IMR-90 (cell line): ENCODE measurements at regions not wholly inside any gene's neighbourhood (a gene's known extent, or its start where the extent isn't known, plus 50 kb on each side); places are given as distances from the start of the nearest gene placed in this dataset.

Experiments used
- ATAC-seq: fragments of 200-7000 bp; cut with Tn5 transposase; 2 replicates; pipeline ENCODE4 v1.9.1; 2020; ENCODE audit warnings: low read depth, mild to moderate bottlenecking, moderate library complexity
- BruUV-seq: library from RNA; stranded (reverse); fragments of 400-500 nt; replicated peaks from 2 replicates; lab custom pipeline; 2021; lab: Mats Ljungman, UMichigan
- CTCF ChIA-PET: fragments of 300-600 bp; formaldehyde crosslinking; extraction: SDS; loops from one replicate; lab custom pipeline; 2021; ENCODE audit warnings: antibody characterized with exemption; lab: Yijun Ruan, JAX
- POLR2A ChIA-PET: fragments of 300-600 bp; sonication (Branson Sonifier 250); formaldehyde crosslinking; loops from one replicate; lab custom pipeline; 2022; ENCODE audit warnings: antibody characterized with exemption; ENCODE audit not compliant: unreplicated experiment; lab: Charles Lee
- DNase-seq: peaks from one replicate; pipeline ENCODE4 v3.0.0; 2013
- H2AFZ ChIP-seq: replicated peaks from 2 replicates; pipeline ENCODE3; 2013; ENCODE audit warnings: low read length, mild to moderate bottlenecking; ENCODE audit not compliant: poor library complexity
- H2AK5ac ChIP-seq: 2 replicates; pipeline ENCODE4 v1.6.1; 2013; ENCODE audit warnings: low read depth, low read length, inconsistent platforms
- H2AK9ac ChIP-seq: replicated peaks from 2 replicates; pipeline ENCODE3; 2013; ENCODE audit warnings: mild to moderate bottlenecking, low read depth, low read length, moderate library complexity; ENCODE audit not compliant: poor library complexity
- H2BK120ac ChIP-seq: 2 replicates; pipeline ENCODE4 v1.6.1; 2013; ENCODE audit warnings: low read depth, low read length, inconsistent platforms
- H2BK15ac ChIP-seq: 3 replicates; pipeline ENCODE4 v1.6.1; 2013; ENCODE audit warnings: low read depth, low read length, inconsistent platforms
- H2BK20ac ChIP-seq: 2 replicates; pipeline ENCODE4 v1.6.1; 2013; ENCODE audit warnings: low read depth, mild to moderate bottlenecking, inconsistent platforms, low read length, moderate library complexity
- H2BK5ac ChIP-seq: 2 replicates; pipeline ENCODE4 v1.6.1; 2013; ENCODE audit warnings: mild to moderate bottlenecking, low read depth, low read length, inconsistent platforms; ENCODE audit not compliant: poor library complexity, severe bottlenecking
- H3K14ac ChIP-seq: replicated peaks from 2 replicates; pipeline ENCODE4 v1.6.1; 2013; ENCODE audit warnings: low read depth, low read length, inconsistent platforms
- H3K18ac ChIP-seq: 2 replicates; pipeline ENCODE4 v1.6.1; 2013; ENCODE audit warnings: low read depth, low read length, control low read depth
- H3K23ac ChIP-seq: 2 replicates; pipeline ENCODE4 v1.6.1; 2013; ENCODE audit warnings: low read depth, low read length, inconsistent platforms
- H3K27ac ChIP-seq: 2 replicates; pipeline ENCODE4 v1.5.1; 2013; ENCODE audit warnings: mild to moderate bottlenecking, control low read depth, low read length; ENCODE audit not compliant: insufficient read depth
- H3K27me3 ChIP-seq: 2 replicates; pipeline ENCODE4 v1.6.1; 2013; ENCODE audit warnings: low read length; ENCODE audit not compliant: control insufficient read depth, insufficient read depth
- H3K36me3 ChIP-seq: 2 replicates; pipeline ENCODE4 v1.6.1; 2013; ENCODE audit warnings: low read length, mixed read lengths; ENCODE audit not compliant: control insufficient read depth, insufficient read depth
- H3K4ac ChIP-seq: 2 replicates; pipeline ENCODE4 v1.6.1; 2013; ENCODE audit warnings: low read depth, low read length, inconsistent platforms
- H3K4me1 ChIP-seq: 2 replicates; pipeline ENCODE4 v1.6.1; 2013; ENCODE audit warnings: low read length, mixed read lengths; ENCODE audit not compliant: control insufficient read depth, insufficient read depth
- H3K4me2 ChIP-seq: 2 replicates; pipeline ENCODE4 v1.6.1; 2013; ENCODE audit warnings: low read depth, mild to moderate bottlenecking, control low read depth, low read length, moderate library complexity
- H3K4me3 ChIP-seq: 2 replicates; pipeline ENCODE4 v1.5.1; 2013; ENCODE audit warnings: low read depth, mild to moderate bottlenecking, control low read depth, low read length, moderate library complexity; ENCODE audit not compliant: insufficient read depth
- H3K56ac ChIP-seq: 2 replicates; pipeline ENCODE4 v1.6.1; 2013; ENCODE audit warnings: low read length, inconsistent platforms; ENCODE audit not compliant: insufficient read depth; ENCODE audit errors: extremely low read depth
- H3K79me1 ChIP-seq, 2 experiments: 2 replicates each; pipeline ENCODE4 v1.6.1; 2013; ENCODE audit warnings: low read length in 2 of 2, inconsistent platforms in 1 of 2, low read depth in 1 of 2
- H3K9ac ChIP-seq: 2 replicates; pipeline ENCODE4 v1.6.1; 2013; ENCODE audit warnings: low read depth, low read length, control low read depth
- H3K9me1 ChIP-seq: 2 replicates; pipeline ENCODE4 v1.6.1; 2013; ENCODE audit warnings: low read length, inconsistent platforms; ENCODE audit not compliant: insufficient read depth
- H3K9me3 ChIP-seq: 2 replicates; pipeline ENCODE4 v1.6.1; 2013; ENCODE audit warnings: low read length; ENCODE audit not compliant: control insufficient read depth, insufficient read depth
- H4K20me1 ChIP-seq: 2 replicates; pipeline ENCODE4 v1.6.1; 2013; ENCODE audit warnings: low read length, inconsistent platforms; ENCODE audit not compliant: insufficient read depth
- H4K5ac ChIP-seq: 2 replicates; pipeline ENCODE4 v1.6.1; 2013; ENCODE audit warnings: mild to moderate bottlenecking, low read depth, low read length, control low read depth
- H4K8ac ChIP-seq, 2 experiments: 2 replicates each; pipeline ENCODE4 v1.6.1; 2013; ENCODE audit warnings: low read depth in 2 of 2, low read length in 2 of 2, control low read depth in 1 of 2, inconsistent platforms in 1 of 2
- H4K91ac ChIP-seq: 2 replicates; pipeline ENCODE4 v1.6.1; 2013; ENCODE audit warnings: low read depth, low read length, inconsistent platforms; ENCODE audit not compliant: insufficient read depth
- BHLHE40 ChIP-seq: fragments of 150-350 bp; IDR thresholded peaks from 2 replicates; pipeline ENCODE4 v1.6.1; 2016; ENCODE audit warnings: mild to moderate bottlenecking, low read depth, low read length
- CEBPB ChIP-seq: IDR thresholded peaks from 2 replicates; pipeline ENCODE4 v1.6.1; 2012; ENCODE audit warnings: low read depth, low read length, improper control_type of control experiment
- CHD1 ChIP-seq: IDR thresholded peaks from 2 replicates; pipeline ENCODE4 v1.6.1; 2012; ENCODE audit warnings: low read depth, low read length, improper control_type of control experiment
- MAZ ChIP-seq: IDR thresholded peaks from 2 replicates; pipeline ENCODE4 v1.6.1; 2012; ENCODE audit warnings: low read depth, mild to moderate bottlenecking, low read length, improper control_type of control experiment, moderate library complexity, borderline replicate concordance
- NFE2L2 ChIP-seq: fragments of 150-350 bp; IDR thresholded peaks from 2 replicates; pipeline ENCODE4 v1.6.1; 2016; ENCODE audit warnings: low read depth, mild to moderate bottlenecking, low read length
- RAD21 ChIP-seq: IDR thresholded peaks from 2 replicates; pipeline ENCODE4 v1.6.1; 2012; ENCODE audit warnings: low read length, improper control_type of control experiment
- SMC3 ChIP-seq: fragments of 150-350 bp; IDR thresholded peaks from 2 replicates; pipeline ENCODE4 v1.6.1; 2016; ENCODE audit warnings: low read depth, mild to moderate bottlenecking, antibody characterized with exemption, low read length, moderate library complexity
- dilution Hi-C: fragments of 300-500 bp; cut with HindIII; formaldehyde crosslinking; loops from one replicate; pipeline ENCODE4 v1.14.3; 2018; ENCODE audit warnings: low sequenced_read_pairs; ENCODE audit not compliant: unreplicated experiment
- in situ Hi-C: fragments of 300-500 bp; cut with MboI; formaldehyde crosslinking; loops from 3 replicates; pipeline ENCODE4 v1.14.3; 2019; ENCODE audit warnings: low sequenced_read_pairs, inconsistent platforms, mixed read lengths
- intact Hi-C: fragments of 100-400 bp; cut with micrococcal nuclease; formaldehyde crosslinking; loops from 2 replicates; pipeline ENCODE4 v1.10.0; 2022
- TF ChIP-seq, protein P1 (sequence below): fragments of 150-350 bp; IDR thresholded peaks from 2 replicates; pipeline ENCODE4 v1.6.1; 2016; ENCODE audit warnings: low read depth, mild to moderate bottlenecking, low read length, moderate library complexity, borderline replicate concordance

- Histone ChIP-seq H3K4me3 (no peak overlapping the region), H3K4me2 (no peak overlapping the region), H4K5ac (no peak overlapping the region), H2AK9ac (no peak overlapping the region), H3K9ac (no peak overlapping the region), H3K36me3 (no peaks in the 10 kb centered on the region), H2BK120ac (no peak overlapping the region), H3K4ac (no peak overlapping the region), H4K20me1 (no peaks in the 10 kb centered on the region), H3K27ac (no peak overlapping the region), H3K4me1 (no peaks in the 10 kb centered on the region), H3K23ac (no peak overlapping the region), H4K91ac (no peak overlapping the region), H3K9me1 (no peaks in the 10 kb centered on the region), H2AFZ (no peak overlapping the region), H3K9me3 (no peaks in the 10 kb centered on the region), H2BK20ac (no peak overlapping the region), H3K27me3 (no peaks in the 10 kb centered on the region), H3K18ac (no peak overlapping the region), H2AK5ac (no peak overlapping the region), H4K8ac (no peak overlapping the region), H3K14ac (no peak overlapping the region), H2BK15ac (no peak overlapping the region), H3K56ac (no peak overlapping the region), H2BK5ac (no peak overlapping the region), H3K79me1 (no peaks in the 10 kb centered on the region)
- dilution Hi-C loops = no loop called here
- DNase-seq = no peak
- POLR2A ChIA-PET = no interaction called here
- BruUV-seq = no TSS peak
- in situ Hi-C loops = no loop called here
- CTCF ChIA-PET = interaction anchor here (0.6 kb wide), 2 partner anchors 49 to 118 kb away, joined by 3 read pairs; no protein-coding TSS in a partner anchor
- intact Hi-C loops = no loop called here
- no peak for TF ChIP-seq BHLHE40
- TF ChIP-seq, protein P1, sequence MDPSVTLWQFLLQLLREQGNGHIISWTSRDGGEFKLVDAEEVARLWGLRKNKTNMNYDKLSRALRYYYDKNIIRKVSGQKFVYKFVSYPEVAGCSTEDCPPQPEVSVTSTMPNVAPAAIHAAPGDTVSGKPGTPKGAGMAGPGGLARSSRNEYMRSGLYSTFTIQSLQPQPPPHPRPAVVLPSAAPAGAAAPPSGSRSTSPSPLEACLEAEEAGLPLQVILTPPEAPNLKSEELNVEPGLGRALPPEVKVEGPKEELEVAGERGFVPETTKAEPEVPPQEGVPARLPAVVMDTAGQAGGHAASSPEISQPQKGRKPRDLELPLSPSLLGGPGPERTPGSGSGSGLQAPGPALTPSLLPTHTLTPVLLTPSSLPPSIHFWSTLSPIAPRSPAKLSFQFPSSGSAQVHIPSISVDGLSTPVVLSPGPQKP = no peak
- TF ChIP-seq RAD21 = no peak
- no peak for TF ChIP-seq CEBPB
- TF ChIP-seq NFE2L2 = no peak
- no peak for TF ChIP-seq CHD1
- TF ChIP-seq SMC3 = no peak
- TF ChIP-seq MAZ = no peak
- no peak for ATAC-seq
These were observed 53.5 kb upstream of the ACTRT1 start for GRCh38 chrX:128105659-128106058.
